ENCODE measurements at regions not wholly inside any gene's neighbourhood (a gene's known extent, or its start where the extent isn't known, plus 50 kb on each side); places are given as distances from the start of the nearest gene placed in this dataset.

GRCh38 chr13:76635232-76636230, 250.7 kb downstream of the KCTD12 start:
- Histone ChIP-seq H3K27me3 (ENCODE audit: control insufficient read depth in 2 of 2, insufficient read depth in 2 of 2, low read length in 2 of 2) (peaks cover 0 to 6% of the 10 kb centered on the region in 2 experiments), H3K9ac (replicated peaks; ENCODE audit: extremely low read depth, insufficient read depth, low read length) (no peak overlapping the region), H4K20me1 (replicated peaks; ENCODE audit: control insufficient read depth, extremely low read depth, insufficient read depth, low read length) (no peaks in the 10 kb centered on the region), H3K4me1 (ENCODE audit: control insufficient read depth, extremely low read depth, insufficient read depth, low read length) (peaks cover 6% of the 10 kb centered on the region), H3K9me3 (replicated peaks; ENCODE audit: control insufficient read depth, insufficient read depth, low read length) (no peaks in the 10 kb centered on the region), H3K36me3 (ENCODE audit: control insufficient read depth in 2 of 2, extremely low read depth in 1 of 2, insufficient read depth in 2 of 2, low read length in 2 of 2) (no peaks in the 10 kb centered on the region), H3K79me2 (ENCODE audit: control insufficient read depth, insufficient read depth, low read length) (no peaks in the 10 kb centered on the region), H2AFZ (ENCODE audit: low read depth, low read length) (no peak overlapping the region), H3K4me3 (replicated peaks in 1 of 3; ENCODE audit: insufficient read depth in 1 of 3, low read depth in 1 of 3, low read length in 3 of 3) (no peak overlapping the region), H3K4me2 (ENCODE audit: insufficient read depth, low read length) (no peak overlapping the region), H3K27ac (ENCODE audit: insufficient read depth, low read depth, low read length) (no peak overlapping the region), H3K9me1 (replicated peaks; ENCODE audit: control insufficient read depth, extremely low read depth, insufficient read depth, low read length) (no peaks in the 10 kb centered on the region)
- TF ChIP-seq EZH2 (IDR thresholded peaks at IDR 0.05; ENCODE audit: borderline replicate concordance, low read depth, low read length, severe bottlenecking) (no peak), POLR2AphosphoS5 (IDR thresholded peaks at IDR 0.05; ENCODE audit: insufficient read depth, low read depth, low read length) (no peak), POLR2A (IDR thresholded peaks at IDR 0.05; ENCODE audit: low read depth, low read length) (no peak), MYC (IDR thresholded peaks at IDR 0.05; ENCODE audit: low read depth, low read length) (no peak), JUN (IDR thresholded peaks at IDR 0.05; ENCODE audit: borderline replicate concordance, insufficient read depth, insufficient read length, low read depth) (no peak), MAX (IDR thresholded peaks at IDR 0.05; ENCODE audit: insufficient read depth, insufficient read length) (no peak), GATA2 (IDR thresholded peaks at IDR 0.05; ENCODE audit: insufficient read depth, insufficient read length, low read depth, low read length) (no peak), FOS (IDR thresholded peaks at IDR 0.05; ENCODE audit: borderline replicate concordance, insufficient read depth, low read length) (no peak), CTCF (IDR thresholded peaks at IDR 0.05; ENCODE audit: extremely low read depth in 1 of 2, insufficient read depth in 1 of 2, low read depth in 1 of 2, low read length in 2 of 2) (no peak)
- dilution Hi-C loops (cut with MboI; ENCODE audit: extremely low pct_ligation_motif_present, low sequenced_read_pairs) (no loop called here), intact Hi-C loops (cut with micrococcal nuclease) (loop anchor here (2.0 kb wide), 1 partner anchor 123 kb away; no protein-coding TSS in a partner anchor)
- POLR2A ChIA-PET: no interaction called here
- FAIRE-seq: no peak
- no peak for DNase-seq (ENCODE audit: low read depth, low spot score)
- BruUV-seq (replicated peaks): no TSS peak
- CTCF ChIA-PET: interaction anchor here (1.2 kb wide), 1 partner anchor 41 kb away, joined by 3 read pairs; no protein-coding TSS in a partner anchor

All from endothelial cell of umbilical vein (primary cell).